Panc1 (cell line): ENCODE measurements at regions not wholly inside any gene's neighbourhood (a gene's known extent, or its start where the extent isn't known, plus 50 kb on each side); places are given as distances from the start of the nearest gene placed in this dataset.

ENCODE experiments used
- ATAC-seq: fragments of 200-7000 bp; cut with Tn5 transposase; 2 replicates; pipeline ENCODE4 v1.9.1; 2020; ENCODE audit warnings: mild to moderate bottlenecking, moderate library complexity
- BruUV-seq: library from RNA; stranded (reverse); fragments of 400-500 nt; replicated peaks from 2 replicates; lab custom pipeline; 2021; lab: Mats Ljungman, UMichigan
- CTCF ChIA-PET: fragments of 300-600 bp; sonication (Branson Sonifier 250); formaldehyde crosslinking; loops from one replicate; lab custom pipeline; 2022; ENCODE audit warnings: antibody characterized with exemption; lab: Charles Lee
- POLR2A ChIA-PET: fragments of 300-600 bp; sonication (Branson Sonifier 250); formaldehyde crosslinking; loops from one replicate; lab custom pipeline; 2022; ENCODE audit warnings: antibody characterized with exemption; lab: Charles Lee
- DNase-seq: peaks from one replicate; pipeline ENCODE4 v3.0.0-alpha.2; 2010; ENCODE audit warnings: low read depth, low spot score
- H3K27ac ChIP-seq: 2 replicates; pipeline ENCODE4 v1.5.1; 2011; ENCODE audit warnings: mild to moderate bottlenecking, low read length, inconsistent platforms
- H3K27me3 ChIP-seq: fragments of 200-500 bp; sonication (Bioruptor generic); 2 replicates; pipeline ENCODE4 v1.6.0; 2014; ENCODE audit warnings: low read length, inconsistent platforms; ENCODE audit not compliant: control insufficient read depth, insufficient read depth
- H3K36me3 ChIP-seq: fragments of 200-500 bp; sonication (Bioruptor generic); 2 replicates; pipeline ENCODE4 v1.5.1; 2014; ENCODE audit warnings: inconsistent platforms, mild to moderate bottlenecking, low read length, moderate library complexity; ENCODE audit not compliant: control insufficient read depth, insufficient read depth
- H3K4me1 ChIP-seq: 2 replicates; pipeline ENCODE4 v1.5.1; 2011; ENCODE audit warnings: inconsistent platforms, mild to moderate bottlenecking, low read length, moderate library complexity; ENCODE audit not compliant: control insufficient read depth, insufficient read depth
- H3K4me3 ChIP-seq, 2 experiments: 2 replicates each; pipeline ENCODE4 v1.5.1; 2011 to 2012; ENCODE audit warnings: low read depth in 2 of 2, low read length in 2 of 2, mild to moderate bottlenecking in 2 of 2, inconsistent platforms in 1 of 2, moderate library complexity in 1 of 2
- H3K9me3 ChIP-seq: fragments of 200-500 bp; sonication (Bioruptor generic); 2 replicates; pipeline ENCODE4 v1.5.1; 2014; ENCODE audit warnings: low read depth, mild to moderate bottlenecking, inconsistent platforms, low read length, moderate library complexity; ENCODE audit not compliant: control insufficient read depth, insufficient read depth
- POLR2AphosphoS5 ChIP-seq: IDR thresholded peaks from 2 replicates; pipeline ENCODE4 v1.6.1; 2012; ENCODE audit warnings: mild to moderate bottlenecking, low read depth, low read length, moderate library complexity
- SIN3A ChIP-seq: IDR thresholded peaks from 2 replicates; pipeline ENCODE4 v1.6.1; 2012; ENCODE audit warnings: low read depth, mild to moderate bottlenecking, low read length, moderate library complexity, borderline replicate concordance; ENCODE audit not compliant: insufficient read depth
- TCF7L2 ChIP-seq: IDR thresholded peaks from 2 replicates; pipeline ENCODE4 v1.6.1; 2011; ENCODE audit warnings: mild to moderate bottlenecking, low read depth, low read length, inconsistent platforms
- in situ Hi-C: cut with HindIII; loops from 2 replicates; pipeline ENCODE4 v1.10.0; 2016; ENCODE audit warnings: low sequenced_read_pairs, low pct_unique_long_range_greater_than_20kb
- intact Hi-C: fragments of 100-400 bp; cut with micrococcal nuclease; formaldehyde crosslinking; loops from one replicate; pipeline ENCODE4 v1.10.0; 2022; ENCODE audit not compliant: unreplicated experiment
- TF ChIP-seq, protein P1 (sequence below), 2 experiments: IDR thresholded peaks; 2 replicates each; pipeline ENCODE4 v1.6.1; 2011 to 2012; ENCODE audit warnings: low read depth in 2 of 2, control low read depth in 1 of 2, low read length in 1 of 2, mild to moderate bottlenecking in 1 of 2, moderate library complexity in 1 of 2; ENCODE audit not compliant: insufficient read depth in 1 of 2
- TF ChIP-seq, protein P2 (sequence below): fragments of 450-650 bp; IDR thresholded peaks from 2 replicates; pipeline ENCODE4 v1.5.1; 2017; ENCODE audit warnings: mild to moderate bottlenecking

DNA sequence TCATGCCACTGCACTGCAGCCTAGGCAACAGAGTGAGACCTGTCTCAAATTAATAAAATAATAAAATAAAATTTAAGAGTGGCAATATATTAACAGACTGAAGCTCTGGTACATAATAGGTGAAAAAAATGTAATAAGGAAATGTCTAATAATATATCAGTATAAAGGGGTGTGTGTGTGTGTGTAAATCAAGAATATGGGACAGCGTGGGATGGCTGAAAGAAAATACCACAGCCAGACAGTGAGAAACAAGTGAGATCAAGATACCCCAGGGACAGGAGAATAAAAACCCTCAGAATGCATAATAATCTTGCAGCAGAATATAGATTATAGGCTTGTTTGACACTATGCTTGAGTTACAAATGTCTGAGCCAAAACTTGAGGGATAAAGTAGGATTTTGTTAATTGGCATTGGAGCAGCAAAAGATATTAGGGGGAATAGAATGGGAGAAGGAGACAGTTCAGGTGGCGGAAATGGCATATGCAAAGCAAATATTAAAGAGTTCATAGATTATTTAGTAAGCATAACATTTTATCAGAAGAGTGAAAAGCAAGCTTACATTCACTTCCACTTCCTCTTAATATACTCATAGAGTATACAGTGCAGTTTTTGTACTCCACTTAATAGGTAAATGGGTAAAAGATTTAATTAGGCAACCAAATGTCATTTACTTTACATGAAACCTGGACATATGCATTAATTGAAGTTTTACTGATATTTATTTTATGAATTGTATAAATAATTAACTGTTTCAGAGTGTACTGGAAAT, 398.5 kb upstream of the GJE1 start:
- ChIA-PET CTCF (no interaction called here), POLR2A (no interaction called here)
- TF ChIP-seq TCF7L2 (no peak), SIN3A (no peak), POLR2AphosphoS5 (no peak)
- TF ChIP-seq, protein P1, sequence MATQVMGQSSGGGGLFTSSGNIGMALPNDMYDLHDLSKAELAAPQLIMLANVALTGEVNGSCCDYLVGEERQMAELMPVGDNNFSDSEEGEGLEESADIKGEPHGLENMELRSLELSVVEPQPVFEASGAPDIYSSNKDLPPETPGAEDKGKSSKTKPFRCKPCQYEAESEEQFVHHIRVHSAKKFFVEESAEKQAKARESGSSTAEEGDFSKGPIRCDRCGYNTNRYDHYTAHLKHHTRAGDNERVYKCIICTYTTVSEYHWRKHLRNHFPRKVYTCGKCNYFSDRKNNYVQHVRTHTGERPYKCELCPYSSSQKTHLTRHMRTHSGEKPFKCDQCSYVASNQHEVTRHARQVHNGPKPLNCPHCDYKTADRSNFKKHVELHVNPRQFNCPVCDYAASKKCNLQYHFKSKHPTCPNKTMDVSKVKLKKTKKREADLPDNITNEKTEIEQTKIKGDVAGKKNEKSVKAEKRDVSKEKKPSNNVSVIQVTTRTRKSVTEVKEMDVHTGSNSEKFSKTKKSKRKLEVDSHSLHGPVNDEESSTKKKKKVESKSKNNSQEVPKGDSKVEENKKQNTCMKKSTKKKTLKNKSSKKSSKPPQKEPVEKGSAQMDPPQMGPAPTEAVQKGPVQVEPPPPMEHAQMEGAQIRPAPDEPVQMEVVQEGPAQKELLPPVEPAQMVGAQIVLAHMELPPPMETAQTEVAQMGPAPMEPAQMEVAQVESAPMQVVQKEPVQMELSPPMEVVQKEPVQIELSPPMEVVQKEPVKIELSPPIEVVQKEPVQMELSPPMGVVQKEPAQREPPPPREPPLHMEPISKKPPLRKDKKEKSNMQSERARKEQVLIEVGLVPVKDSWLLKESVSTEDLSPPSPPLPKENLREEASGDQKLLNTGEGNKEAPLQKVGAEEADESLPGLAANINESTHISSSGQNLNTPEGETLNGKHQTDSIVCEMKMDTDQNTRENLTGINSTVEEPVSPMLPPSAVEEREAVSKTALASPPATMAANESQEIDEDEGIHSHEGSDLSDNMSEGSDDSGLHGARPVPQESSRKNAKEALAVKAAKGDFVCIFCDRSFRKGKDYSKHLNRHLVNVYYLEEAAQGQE (IDR thresholded peaks at IDR 0.05; ENCODE audit: insufficient read depth in 1 of 2, low read depth in 2 of 2, low read length in 1 of 2) = no peak
- TF ChIP-seq, protein P2, sequence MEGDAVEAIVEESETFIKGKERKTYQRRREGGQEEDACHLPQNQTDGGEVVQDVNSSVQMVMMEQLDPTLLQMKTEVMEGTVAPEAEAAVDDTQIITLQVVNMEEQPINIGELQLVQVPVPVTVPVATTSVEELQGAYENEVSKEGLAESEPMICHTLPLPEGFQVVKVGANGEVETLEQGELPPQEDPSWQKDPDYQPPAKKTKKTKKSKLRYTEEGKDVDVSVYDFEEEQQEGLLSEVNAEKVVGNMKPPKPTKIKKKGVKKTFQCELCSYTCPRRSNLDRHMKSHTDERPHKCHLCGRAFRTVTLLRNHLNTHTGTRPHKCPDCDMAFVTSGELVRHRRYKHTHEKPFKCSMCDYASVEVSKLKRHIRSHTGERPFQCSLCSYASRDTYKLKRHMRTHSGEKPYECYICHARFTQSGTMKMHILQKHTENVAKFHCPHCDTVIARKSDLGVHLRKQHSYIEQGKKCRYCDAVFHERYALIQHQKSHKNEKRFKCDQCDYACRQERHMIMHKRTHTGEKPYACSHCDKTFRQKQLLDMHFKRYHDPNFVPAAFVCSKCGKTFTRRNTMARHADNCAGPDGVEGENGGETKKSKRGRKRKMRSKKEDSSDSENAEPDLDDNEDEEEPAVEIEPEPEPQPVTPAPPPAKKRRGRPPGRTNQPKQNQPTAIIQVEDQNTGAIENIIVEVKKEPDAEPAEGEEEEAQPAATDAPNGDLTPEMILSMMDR = no peak
- Histone ChIP-seq H3K27ac (no peak overlapping the region), H3K36me3 (no peaks in the 10 kb centered on the region; the same call in 1 of the 2 replicates), H3K9me3 (no peaks in the 10 kb centered on the region), H3K4me3 (no peak overlapping the region), H3K4me1 (no peaks in the 10 kb centered on the region), H3K27me3 (no peaks in the 10 kb centered on the region)
- in situ Hi-C loops = no loop called here
- intact Hi-C loops = no loop called here
- BruUV-seq = no TSS peak
- ATAC-seq (no peak), DNase-seq (no peak)

DNA sequence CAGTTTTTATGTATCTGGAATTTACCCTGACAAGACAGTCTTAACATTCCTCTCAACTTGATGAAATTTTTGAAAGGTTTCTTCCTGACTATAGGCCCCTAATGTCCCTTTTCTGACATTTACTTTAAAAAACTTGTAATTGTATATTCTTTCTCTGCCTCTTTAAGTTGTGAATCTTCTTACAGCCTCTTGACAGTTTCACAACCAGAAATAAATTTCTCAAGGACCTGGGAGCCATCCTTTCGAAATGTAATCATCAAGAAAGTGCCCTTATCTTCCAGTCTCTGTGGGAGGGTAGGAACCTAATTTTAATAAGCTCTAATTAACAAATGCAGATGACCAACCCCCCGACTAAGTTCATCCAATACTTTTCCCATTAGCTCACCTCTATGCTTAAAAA, 403.6 kb upstream of the GJE1 start:
- POLR2A ChIA-PET = no interaction called here
- intact Hi-C loops (no loop called here), in situ Hi-C loops (no loop called here)
- Histone ChIP-seq H3K27ac (no peak overlapping the region), H3K9me3 (no peaks in the 10 kb centered on the region), H3K27me3 (no peaks in the 10 kb centered on the region), H3K36me3 (no peaks in the 10 kb centered on the region; the same call in 1 of the 2 replicates), H3K4me3 (no peak overlapping the region), H3K4me1 (no peaks in the 10 kb centered on the region; the same call in 1 of the 2 replicates)
- TF ChIP-seq TCF7L2 = no peak
- TF ChIP-seq SIN3A = no peak
- TF ChIP-seq, protein P1 (IDR thresholded peaks at IDR 0.05; ENCODE audit: insufficient read depth in 1 of 2, low read depth in 2 of 2, low read length in 1 of 2) = no peak
- no peak for TF ChIP-seq POLR2AphosphoS5
- TF ChIP-seq, protein P2 = no peak
- no TSS peak for BruUV-seq
- ATAC-seq = no peak
- no peak for DNase-seq
- CTCF ChIA-PET = no interaction called here
